ENCODE measurements at regions not wholly inside any gene's neighbourhood (a gene's known extent, or its start where the extent isn't known, plus 50 kb on each side); places are given as distances from the start of the nearest gene placed in this dataset.

DNA sequence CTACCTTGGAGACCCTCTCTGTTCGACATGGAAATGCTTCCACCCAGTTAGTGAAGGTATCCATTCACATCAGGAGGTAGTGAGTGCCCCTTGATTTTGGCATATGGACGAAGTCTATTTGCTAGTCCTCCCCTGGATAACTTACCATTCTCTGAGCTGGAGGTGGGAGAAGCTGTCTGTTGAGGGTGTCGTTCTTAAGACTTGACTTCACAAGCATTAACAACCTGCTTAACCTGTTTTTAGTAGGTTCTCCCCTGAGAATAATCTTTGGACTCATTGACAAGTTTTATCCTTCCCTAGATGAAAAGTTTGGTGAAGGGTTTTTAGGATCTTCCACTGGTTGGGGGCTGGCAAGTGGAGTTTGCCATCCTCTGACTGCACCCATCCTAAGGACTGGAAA, 1053.8 kb upstream of the CNTN5 start:
- TF ChIP-seq TAF15 (IDR thresholded peaks at IDR 0.05; ENCODE audit: low read depth, low read length): no peak
- no peak for TF ChIP-seq EP300 (IDR thresholded peaks at IDR 0.05; ENCODE audit: low read length)
- TF ChIP-seq EHMT2 (IDR thresholded peaks at IDR 0.05): no peak
- TF ChIP-seq, protein P1, sequence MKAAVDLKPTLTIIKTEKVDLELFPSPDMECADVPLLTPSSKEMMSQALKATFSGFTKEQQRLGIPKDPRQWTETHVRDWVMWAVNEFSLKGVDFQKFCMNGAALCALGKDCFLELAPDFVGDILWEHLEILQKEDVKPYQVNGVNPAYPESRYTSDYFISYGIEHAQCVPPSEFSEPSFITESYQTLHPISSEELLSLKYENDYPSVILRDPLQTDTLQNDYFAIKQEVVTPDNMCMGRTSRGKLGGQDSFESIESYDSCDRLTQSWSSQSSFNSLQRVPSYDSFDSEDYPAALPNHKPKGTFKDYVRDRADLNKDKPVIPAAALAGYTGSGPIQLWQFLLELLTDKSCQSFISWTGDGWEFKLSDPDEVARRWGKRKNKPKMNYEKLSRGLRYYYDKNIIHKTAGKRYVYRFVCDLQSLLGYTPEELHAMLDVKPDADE (conservative IDR thresholded peaks at IDR 0.05; ENCODE audit: control insufficient read depth, low read depth, low read length): no peak
- no peak for TF ChIP-seq RFX7 (CRISPR knock-in tag; IDR thresholded peaks at IDR 0.05)
- no peak for TF ChIP-seq MAZ (CRISPR knock-in tag; conservative IDR thresholded peaks at IDR 0.05 in 1 of 2, IDR thresholded peaks at IDR 0.05 in 1 of 2)
- TF ChIP-seq PHF8 (IDR thresholded peaks at IDR 0.05; ENCODE audit: borderline replicate concordance, low read length): no peak
- no peak for TF ChIP-seq ZNF253 (CRISPR knock-in tag; conservative IDR thresholded peaks at IDR 0.05)
- no peak for TF ChIP-seq HDGF (IDR thresholded peaks at IDR 0.05)

All from K562 (cell line).